Liver (tissue), 8 donors: ENCODE measurements at regions not wholly inside any gene's neighbourhood (a gene's known extent, or its start where the extent isn't known, plus 50 kb on each side); places are given as distances from the start of the nearest gene placed in this dataset.

ENCODE experiments used
- DNase-seq: peaks from one replicate; pipeline ENCODE4 v3.0.0-alpha.2; 2017; ENCODE audit warnings: low spot score
- H3K27ac ChIP-seq, 2 donors: one replicate each; pipeline ENCODE4 v1.7.0; 2013; ENCODE audit warnings: inconsistent platforms in 2 of 2, low read length in 2 of 2, control low read depth in 1 of 2, low read depth in 1 of 2, mild to moderate bottlenecking in 1 of 2
- H3K27me3 ChIP-seq, 4 donors: one replicate each; pipeline versions ENCODE4 v1.6.1 to v1.7.0; 2013; ENCODE audit warnings: low read length in 3 of 4, inconsistent platforms in 1 of 4, mild to moderate bottlenecking in 1 of 4, moderate library complexity in 1 of 4; ENCODE audit not compliant: control insufficient read depth in 4 of 4, insufficient read depth in 4 of 4
- H3K36me3 ChIP-seq, 4 donors: one replicate each; pipeline versions ENCODE4 v1.6.1 to v1.7.0; 2013; ENCODE audit warnings: low read length in 3 of 4, mild to moderate bottlenecking in 3 of 4, low read depth in 1 of 4, moderate library complexity in 1 of 4; ENCODE audit not compliant: control insufficient read depth in 4 of 4, insufficient read depth in 3 of 4
- H3K4me1 ChIP-seq, 4 donors: one replicate each; pipeline versions ENCODE4 v1.6.1 to v1.7.0; 2013; ENCODE audit warnings: low read length in 3 of 4, mild to moderate bottlenecking in 3 of 4, moderate library complexity in 1 of 4; ENCODE audit not compliant: control insufficient read depth in 4 of 4, insufficient read depth in 4 of 4
- H3K4me3 ChIP-seq, 3 donors: one replicate each; pipeline versions ENCODE4 v1.6.1 to v1.7.0; 2013; ENCODE audit warnings: low read length in 3 of 3, control low read depth in 1 of 3, low read depth in 1 of 3, mild to moderate bottlenecking in 1 of 3
- H3K9ac ChIP-seq, 2 donors: one replicate each; pipeline ENCODE4 v1.7.0; 2013; ENCODE audit warnings: low read length in 2 of 2, mild to moderate bottlenecking in 2 of 2, moderate library complexity in 2 of 2, control low read depth in 1 of 2, low read depth in 1 of 2
- H3K9me3 ChIP-seq, 4 donors: one replicate each; pipeline versions ENCODE4 v1.6.1 to v1.7.0; 2013; ENCODE audit warnings: low read length in 3 of 4; ENCODE audit not compliant: control insufficient read depth in 4 of 4
- ATF3 ChIP-seq: IDR thresholded peaks from 2 replicates; pipeline ENCODE4 v1.6.1; 2016; ENCODE audit warnings: antibody characterized with exemption
- CTCF ChIP-seq: fragments of 150-350 bp; IDR thresholded peaks from 2 replicates; pipeline ENCODE4 v1.5.1; 2017; ENCODE audit warnings: improper control_type of control experiment, low read depth, low read length; ENCODE audit not compliant: missing input control
- EGR1 ChIP-seq, 2 donors: IDR thresholded peaks; 2 replicates each; pipeline ENCODE4 v1.6.1; 2016 to 2018; ENCODE audit warnings: antibody characterized with exemption in 2 of 2, low read depth in 2 of 2
- FOXA1 ChIP-seq: IDR thresholded peaks from 2 replicates; pipeline ENCODE4 v1.6.1; 2016; ENCODE audit warnings: antibody characterized with exemption
- FOXA2 ChIP-seq: IDR thresholded peaks from 2 replicates; pipeline ENCODE4 v1.6.1; 2016; ENCODE audit warnings: antibody characterized with exemption
- GABPA ChIP-seq, 2 donors: IDR thresholded peaks in 1 of 2; conservative IDR thresholded peaks in 1 of 2; 2 replicates each; pipeline ENCODE4 v1.6.1; 2016; ENCODE audit warnings: antibody characterized with exemption in 2 of 2, mild to moderate bottlenecking in 1 of 2, moderate library complexity in 1 of 2
- HNF4A ChIP-seq, 2 donors: conservative IDR thresholded peaks; 2 replicates each; pipeline ENCODE4 v1.6.1; 2016; ENCODE audit warnings: antibody characterized with exemption in 2 of 2, mild to moderate bottlenecking in 2 of 2
- HNF4G ChIP-seq: IDR thresholded peaks from 2 replicates; pipeline ENCODE4 v1.6.1; 2016; ENCODE audit warnings: antibody characterized with exemption
- JUND ChIP-seq, 2 donors: IDR thresholded peaks; 2 replicates each; pipeline ENCODE4 v1.6.1; 2016; ENCODE audit warnings: antibody characterized with exemption in 2 of 2
- MAX ChIP-seq: IDR thresholded peaks from 2 replicates; pipeline ENCODE4 v1.6.1; 2016; ENCODE audit warnings: antibody characterized with exemption
- NR2F2 ChIP-seq: IDR thresholded peaks from 2 replicates; pipeline ENCODE4 v1.6.1; 2016; ENCODE audit warnings: antibody characterized with exemption
- RAD21 ChIP-seq, 2 donors: IDR thresholded peaks; 2 replicates each; pipeline ENCODE4 v1.6.1; 2016; ENCODE audit warnings: antibody characterized with exemption in 2 of 2, mild to moderate bottlenecking in 2 of 2
- REST ChIP-seq: IDR thresholded peaks from 2 replicates; pipeline ENCODE4 v1.6.1; 2016; ENCODE audit warnings: antibody characterized with exemption, mild to moderate bottlenecking
- RXRA ChIP-seq, 2 donors: IDR thresholded peaks; 2 replicates each; pipeline ENCODE4 v1.6.1; 2017 to 2018; ENCODE audit warnings: antibody characterized with exemption in 2 of 2, mild to moderate bottlenecking in 1 of 2
- SP1 ChIP-seq: IDR thresholded peaks from 2 replicates; pipeline ENCODE4 v1.6.1; 2018; ENCODE audit warnings: antibody characterized with exemption, mild to moderate bottlenecking
- TAF1 ChIP-seq: conservative IDR thresholded peaks from 2 replicates; pipeline ENCODE4 v1.6.1; 2016; ENCODE audit warnings: antibody characterized with exemption, mild to moderate bottlenecking
- YY1 ChIP-seq: IDR thresholded peaks from 2 replicates; pipeline ENCODE4 v1.6.1; 2016; ENCODE audit warnings: antibody characterized with exemption, mild to moderate bottlenecking
- ZBTB33 ChIP-seq: IDR thresholded peaks from 2 replicates; pipeline ENCODE4 v1.6.1; 2016; ENCODE audit warnings: antibody characterized with exemption
- WGBS: extraction: QIAGEN DNeasy Blood & Tissue Kit; methylation state at CpG from one replicate; pipeline ENCODE4 v1.1.7; 2013; 5-methylcytosine and 5-hydroxymethylcytosine counted together
- donor health status: healthy.
- donor health status: healthy.
- donor health status: healthy.
- donor health status: healthy.
- donor health status: healthy.

- Histone ChIP-seq H3K4me1 (no peaks in the 10 kb centered on the region), H3K27ac (no peak overlapping the region), H3K9ac (no peak overlapping the region), H3K27me3 (peaks cover 0 to 3% (median 0%) of the 10 kb centered on the region in 4 donors), H3K36me3 (no peaks in the 10 kb centered on the region), H3K4me3 (no peak overlapping the region), H3K9me3 (no peaks in the 10 kb centered on the region)
- 73% methylated on average over 4 of the region's 4 CpGs for WGBS
- no peak for DNase-seq
- TF ChIP-seq RXRA (IDR thresholded peaks at IDR 0.05) (no peak), FOXA2 (no peak), SP1 (no peak), JUND (IDR thresholded peaks at IDR 0.05) (no peak), MAX (no peak), ZBTB33 (no peak), HNF4A (conservative IDR thresholded peaks at IDR 0.05) (no peak), GABPA (IDR thresholded peaks at IDR 0.05 in 1 of 2, conservative IDR thresholded peaks at IDR 0.05 in 1 of 2) (no peak), EGR1 (IDR thresholded peaks at IDR 0.05; ENCODE audit: low read depth in 2 of 2) (no peak), ATF3 (no peak), FOXA1 (no peak), RAD21 (IDR thresholded peaks at IDR 0.05) (no peak), REST (no peak), YY1 (no peak), HNF4G (no peak), CTCF (no peak), TAF1 (no peak), NR2F2 (no peak)
Observed at GRCh38 chr20:60754856-60755255, 497.2 kb upstream of the CDH4 start.
